HG03139 (cell line): ENCODE measurements at regions not wholly inside any gene's neighbourhood (a gene's known extent, or its start where the extent isn't known, plus 50 kb on each side); places are given as distances from the start of the nearest gene placed in this dataset.

ENCODE experiments used
- ATAC-seq: cut with Tn5 transposase; IDR thresholded peaks from one replicate; pipeline ENCODE4 v1.9.1; 2021; ENCODE audit not compliant: unreplicated experiment

DNA sequence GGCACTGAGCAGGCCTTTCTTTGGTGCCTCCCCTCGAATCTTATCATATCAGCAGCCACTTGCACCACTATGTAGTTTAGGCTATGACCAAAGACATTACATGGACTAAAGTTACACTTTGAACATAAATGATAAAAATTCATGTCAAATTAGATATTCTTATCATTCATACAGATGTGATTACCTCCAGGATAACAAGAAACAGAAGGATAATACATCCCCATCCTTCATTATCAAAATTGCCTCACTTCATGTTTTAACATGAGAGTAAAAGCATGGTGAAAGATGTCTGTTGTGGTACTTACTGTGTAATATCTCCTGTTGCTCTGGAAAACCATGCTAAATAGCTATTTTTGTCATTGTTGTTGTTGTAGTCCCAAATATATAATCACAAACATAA is 230.8 kb upstream of the RND3 start:
- ATAC-seq = no peak

DNA sequence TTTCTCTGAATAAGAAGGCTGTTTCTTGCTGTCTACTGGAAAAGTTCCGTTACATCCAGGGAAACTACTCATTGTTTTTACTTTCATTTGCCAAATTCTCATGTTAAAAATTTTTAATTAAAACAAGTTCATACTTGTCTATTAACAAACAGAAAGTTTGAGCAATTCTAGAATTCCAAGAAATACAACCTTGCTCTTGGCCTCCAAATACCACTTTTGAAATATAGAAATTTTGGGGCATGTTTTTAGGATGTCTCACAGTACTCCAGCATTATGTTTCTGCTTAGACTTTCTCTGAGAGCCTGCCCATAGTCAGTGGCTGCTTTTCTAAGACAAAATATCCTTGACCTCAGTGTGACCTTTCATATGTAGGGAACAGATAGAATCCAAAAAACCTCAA is 228.7 kb upstream of the RND3 start:
- ATAC-seq = no peak

DNA sequence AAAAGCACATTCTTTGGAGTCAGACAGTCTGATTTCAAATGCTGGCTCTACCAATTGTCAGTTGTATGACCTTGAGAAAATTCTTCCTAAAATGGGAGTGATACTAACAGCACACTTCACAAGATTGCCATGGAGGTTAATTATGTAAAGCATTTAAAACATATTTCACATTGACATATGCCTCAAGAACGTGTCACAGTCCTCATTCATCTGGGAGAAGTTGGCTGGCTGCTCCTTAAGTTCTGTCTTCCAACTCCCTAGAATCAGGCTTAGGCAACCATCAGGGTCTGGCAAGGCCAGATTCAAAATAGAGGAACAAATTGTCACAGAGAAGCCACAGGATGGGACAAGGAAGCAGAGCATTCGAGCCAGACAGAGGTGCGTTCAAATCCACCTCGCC is 228.0 kb upstream of the RND3 start:
- no peak for ATAC-seq

DNA sequence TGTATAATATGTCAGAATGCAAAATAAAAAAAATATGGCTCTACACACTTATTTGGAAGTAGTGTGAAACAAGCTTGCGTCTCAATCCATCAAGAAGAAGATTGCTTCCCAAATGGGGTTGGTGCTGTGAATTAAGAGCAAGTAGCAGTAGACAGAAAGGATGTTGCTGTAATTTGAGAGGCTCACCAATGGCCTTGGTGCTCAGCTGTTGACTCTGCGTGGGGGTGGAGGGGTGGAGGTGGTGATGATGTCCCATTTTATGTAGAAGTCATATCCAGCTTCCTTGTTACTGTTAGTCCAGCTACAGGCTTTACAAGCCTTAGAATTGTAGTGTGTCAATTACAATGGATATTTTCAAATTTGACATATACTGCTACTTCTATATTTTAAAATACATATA is 223.4 kb upstream of the RND3 start:
- no peak for ATAC-seq

DNA sequence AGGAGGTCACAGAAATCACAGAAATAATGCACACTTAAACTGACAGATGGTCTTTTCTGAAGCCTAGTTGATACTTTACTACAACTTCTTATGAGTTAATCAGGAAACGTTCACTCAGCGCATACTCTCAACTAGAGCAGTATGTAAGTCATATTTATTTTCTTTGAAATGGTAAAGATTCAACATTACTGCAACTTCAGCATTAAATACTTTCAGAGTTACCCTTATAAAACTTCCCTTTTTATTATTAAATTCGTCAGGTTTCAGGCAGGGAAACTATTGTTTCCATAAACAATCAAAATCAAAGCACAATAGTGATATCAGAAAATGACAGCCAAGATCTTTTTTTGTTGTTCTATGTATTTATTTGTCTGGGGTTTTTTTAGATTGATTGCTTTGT is 222.6 kb upstream of the RND3 start:
- no peak for ATAC-seq

DNA sequence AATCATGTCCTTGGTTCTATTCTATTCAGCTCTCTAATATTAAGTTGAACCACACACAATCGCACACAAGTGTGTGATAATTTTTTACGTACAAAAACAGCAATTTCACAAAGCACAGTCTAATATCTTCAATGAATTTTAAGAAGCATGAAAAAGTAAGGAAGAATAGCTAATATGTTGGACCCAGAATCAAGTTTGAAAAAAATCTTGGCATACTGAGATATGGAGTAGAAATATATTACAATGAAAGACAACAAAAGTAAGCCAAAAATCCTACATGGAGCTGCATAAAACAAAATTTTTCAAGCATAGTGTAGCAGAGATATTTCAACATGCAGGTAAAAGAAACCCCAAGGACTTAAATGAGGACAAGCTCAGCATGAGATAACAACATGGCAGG is 219.1 kb upstream of the RND3 start:
- ATAC-seq = no peak

DNA sequence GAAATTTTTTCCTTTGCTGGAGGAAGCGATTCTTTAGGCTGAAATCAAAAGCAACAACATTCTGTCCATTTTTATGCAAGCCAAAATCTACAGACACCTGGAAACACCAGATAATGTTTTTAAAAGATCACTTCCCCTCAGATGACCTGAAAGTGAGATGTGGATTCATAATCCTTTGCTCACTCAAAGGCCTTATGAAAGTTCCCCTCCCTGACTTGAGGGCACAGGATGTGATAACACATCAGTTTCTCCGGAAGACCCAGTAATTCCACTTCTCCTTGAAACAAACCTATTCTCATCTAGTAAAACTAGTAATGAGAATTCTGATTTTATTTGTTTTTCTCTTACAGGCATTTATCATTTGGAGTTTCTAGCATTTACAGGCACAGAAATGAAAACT is 218.3 kb upstream of the RND3 start:
- no peak for ATAC-seq

DNA sequence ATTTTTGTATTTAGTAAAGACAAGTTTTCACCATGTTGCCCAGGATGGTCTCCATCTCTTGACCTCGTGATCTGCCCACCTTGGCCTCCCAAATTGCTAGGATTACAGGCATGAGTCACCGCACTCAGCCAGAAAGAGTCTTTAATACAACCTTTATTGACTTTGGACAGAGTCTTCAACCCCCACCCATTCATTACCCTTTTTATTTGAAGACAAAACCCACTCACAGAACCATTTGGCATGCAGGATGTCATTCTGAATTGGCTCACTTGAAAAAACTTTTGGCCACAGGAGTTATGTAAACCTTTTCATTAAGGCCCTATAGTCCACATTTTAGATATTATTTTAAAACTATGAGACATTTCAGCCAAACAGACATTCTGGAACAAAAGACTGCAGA is 217.9 kb upstream of the RND3 start:
- no peak for ATAC-seq

DNA sequence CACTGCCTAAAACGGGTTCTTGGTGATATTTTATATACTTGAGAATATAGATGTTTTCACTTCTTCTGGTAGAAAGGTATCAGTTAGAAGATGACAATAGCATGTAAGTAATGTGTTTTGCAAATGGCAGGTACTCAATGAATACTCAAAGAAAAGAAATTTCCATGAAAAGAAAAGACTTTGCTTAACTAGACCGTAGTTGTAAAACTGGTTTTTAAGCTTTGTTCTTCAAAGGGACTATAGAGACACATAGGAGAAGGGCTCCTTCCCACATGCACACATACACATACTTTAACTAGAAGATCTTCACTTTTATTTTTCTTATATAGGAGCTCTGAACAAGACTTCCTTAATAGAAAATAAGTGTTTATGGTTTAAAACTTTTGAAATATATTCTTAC is 215.3 kb upstream of the RND3 start:
- no peak for ATAC-seq

DNA sequence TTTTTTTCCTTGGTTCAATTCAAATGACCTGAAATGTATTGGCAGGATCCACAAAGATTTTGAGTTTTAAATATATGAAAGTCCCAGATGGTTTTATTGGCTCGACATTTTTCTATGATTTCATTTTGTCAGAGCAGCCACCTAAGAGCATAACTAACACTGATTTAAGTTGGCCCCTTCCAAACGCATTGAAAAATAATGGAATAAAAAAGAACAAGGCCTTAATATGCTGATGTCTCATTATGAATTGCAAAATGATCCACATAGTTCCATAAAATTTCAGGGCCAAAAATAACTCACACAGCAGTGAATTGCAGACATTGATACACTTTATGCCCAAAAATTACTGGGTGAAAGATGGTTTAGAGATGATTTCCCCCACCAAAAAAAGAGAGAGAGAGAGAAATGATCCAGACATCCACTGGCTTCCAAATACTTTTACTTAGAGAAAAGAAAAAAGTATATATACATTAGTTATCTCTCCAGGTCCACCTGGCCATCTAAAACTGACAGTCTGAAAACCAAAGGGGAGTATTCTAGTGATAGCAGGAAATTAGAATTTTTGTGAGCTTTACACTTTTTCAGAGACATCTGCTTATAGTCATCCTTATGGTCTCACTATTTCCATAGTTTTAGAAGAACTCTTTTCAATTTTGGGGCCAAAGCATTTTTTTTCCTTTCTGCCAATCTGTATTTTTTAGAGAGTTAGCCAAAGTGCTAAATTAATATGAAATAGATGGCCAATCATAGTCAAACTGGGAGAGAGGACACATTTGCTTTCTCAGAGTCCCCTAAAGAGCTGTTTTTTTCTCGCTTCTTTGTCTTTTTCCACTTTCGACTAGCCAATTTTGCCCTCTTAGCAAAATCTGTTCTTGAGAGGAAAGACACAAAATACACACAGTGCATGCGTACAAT is 213.5 kb upstream of the RND3 start:
- ATAC-seq = no peak

DNA sequence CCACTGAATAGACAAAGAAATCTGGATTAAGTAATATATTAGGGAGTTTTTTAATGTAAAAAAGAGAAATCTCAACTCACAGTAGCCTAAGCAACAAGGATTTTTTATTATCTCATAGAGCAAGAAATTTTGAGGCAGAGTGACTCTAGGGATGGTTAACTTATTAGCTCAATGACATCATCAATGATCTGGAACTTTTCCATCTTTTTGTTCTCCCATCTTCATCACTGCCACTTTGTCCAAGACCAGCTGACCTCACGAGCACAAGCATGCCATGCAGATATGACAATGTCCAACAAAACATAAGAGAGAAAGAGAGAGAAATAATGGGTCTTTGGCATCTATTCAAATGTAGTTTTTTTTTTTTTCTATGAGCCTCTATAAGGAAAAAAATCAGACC is 211.8 kb upstream of the RND3 start:
- ATAC-seq = no peak

DNA sequence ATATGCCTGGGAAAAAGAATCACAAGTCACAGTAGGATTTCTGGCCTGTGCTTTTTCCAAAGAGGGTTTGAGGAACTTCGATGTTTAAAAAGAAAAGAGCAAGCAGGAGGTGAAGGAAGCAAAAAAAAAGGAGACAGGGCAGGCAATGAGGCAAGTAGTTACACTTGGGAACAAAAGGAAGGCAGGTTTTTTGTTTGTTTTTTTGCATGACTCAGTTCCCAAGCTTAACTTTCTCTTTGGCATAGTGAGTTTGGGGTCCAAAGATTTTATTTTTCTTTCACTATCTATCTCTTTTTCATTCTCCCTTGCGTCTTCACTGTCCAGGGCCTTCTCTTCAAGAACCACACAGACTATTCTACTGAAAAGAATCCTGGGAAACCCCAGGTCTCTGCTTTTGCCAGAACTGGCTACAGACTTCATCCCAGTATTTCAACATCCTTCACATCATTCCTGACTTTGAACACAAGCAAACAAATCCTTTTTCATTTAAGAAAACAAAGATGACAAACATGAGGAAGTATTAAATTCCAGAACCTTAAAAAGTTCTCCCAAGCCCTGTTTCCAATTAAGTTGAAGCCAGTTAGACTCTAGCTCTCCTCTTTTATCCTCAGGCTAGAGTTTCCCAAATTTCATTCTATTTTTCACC is 210.7 kb upstream of the RND3 start:
- ATAC-seq = no peak

DNA sequence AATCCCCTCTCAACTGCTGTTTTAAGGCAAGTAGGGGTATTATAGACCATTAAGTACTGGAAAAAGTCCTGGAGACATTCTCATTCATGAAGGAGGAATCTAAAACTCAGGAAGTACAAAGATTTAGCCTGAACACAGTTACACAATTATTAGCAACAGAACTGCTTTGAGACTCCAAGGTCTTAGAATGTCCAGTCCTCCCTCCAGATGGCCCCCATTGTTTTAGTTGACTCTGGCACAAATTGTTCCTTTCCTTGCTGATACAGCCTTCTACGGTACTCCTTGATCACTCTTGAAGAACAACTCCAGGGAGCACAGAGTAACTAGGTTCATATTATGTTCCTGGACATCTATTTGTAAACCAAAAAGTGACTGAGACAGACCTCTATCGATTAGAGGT is 210.1 kb upstream of the RND3 start:
- no peak for ATAC-seq

DNA sequence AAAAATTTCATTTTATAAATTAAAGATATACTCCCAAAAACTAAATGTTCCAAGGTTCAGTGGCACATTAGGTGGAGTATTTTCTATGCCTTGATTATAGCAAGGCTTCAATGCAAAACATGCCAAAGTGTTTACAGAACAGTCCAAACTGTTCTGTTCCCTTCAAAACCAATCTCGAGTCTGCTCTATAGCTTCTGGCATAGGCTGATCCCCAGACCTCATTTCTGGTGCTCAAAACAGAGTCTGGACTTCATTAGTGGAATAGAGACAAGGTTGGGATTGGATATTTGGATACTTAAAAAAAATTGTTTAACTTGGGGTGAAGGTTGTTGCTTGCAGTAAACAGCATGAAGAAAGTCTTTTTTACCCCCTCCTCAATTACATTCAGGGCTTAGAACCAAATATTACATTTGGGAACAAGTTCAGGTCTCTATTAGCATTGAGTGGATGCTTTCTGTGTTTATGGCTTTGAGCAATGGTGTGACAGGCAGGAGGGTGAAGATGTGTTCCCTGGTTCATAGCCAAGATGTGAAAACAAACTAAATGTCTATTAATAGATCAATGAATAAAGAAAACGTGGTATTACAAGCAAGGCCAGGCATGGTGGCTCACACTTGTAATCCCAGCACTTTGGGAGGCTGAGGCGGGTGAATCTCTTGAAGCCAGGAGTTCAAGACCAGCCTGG is 208.1 kb upstream of the RND3 start:
- ATAC-seq = no peak

DNA sequence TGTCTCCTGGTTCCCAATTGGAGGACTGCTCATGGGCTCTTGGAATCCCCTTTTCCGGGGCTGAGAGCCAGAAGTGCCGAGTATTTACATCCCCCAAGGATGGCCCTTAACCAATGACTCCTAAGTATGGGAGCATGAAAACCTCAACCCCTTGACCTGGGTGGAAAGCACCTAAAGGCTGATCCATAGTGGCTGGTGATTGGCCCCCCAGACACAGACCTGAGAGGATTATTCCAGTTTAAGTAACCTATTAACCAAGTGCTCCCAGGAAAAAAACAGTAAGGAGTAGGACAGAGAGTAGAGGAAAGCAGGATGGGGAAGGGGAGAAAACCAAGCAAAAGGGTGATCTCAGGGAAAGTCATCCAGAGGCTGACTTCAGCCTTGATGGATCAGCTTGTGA is 206.1 kb upstream of the RND3 start:
- ATAC-seq = no peak

DNA sequence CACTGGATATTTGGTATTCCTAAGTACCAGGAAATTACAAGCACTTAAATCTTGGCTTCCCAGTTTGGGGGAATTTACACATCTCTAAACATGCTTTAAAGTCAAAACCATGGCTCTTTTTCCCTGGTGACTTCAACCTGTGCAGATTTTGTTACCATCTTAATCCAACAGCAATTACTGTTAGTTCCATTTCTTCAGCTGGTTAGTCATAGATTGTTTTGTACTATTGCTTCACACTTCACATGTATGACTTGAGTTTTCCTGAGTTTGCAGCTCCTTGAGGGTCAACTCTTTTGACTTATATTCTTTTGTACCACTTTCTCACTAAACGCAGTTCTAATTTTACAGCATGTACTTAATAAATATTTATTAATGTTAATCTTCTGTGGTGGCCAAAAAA is 203.4 kb upstream of the RND3 start:
- ATAC-seq = no peak

DNA sequence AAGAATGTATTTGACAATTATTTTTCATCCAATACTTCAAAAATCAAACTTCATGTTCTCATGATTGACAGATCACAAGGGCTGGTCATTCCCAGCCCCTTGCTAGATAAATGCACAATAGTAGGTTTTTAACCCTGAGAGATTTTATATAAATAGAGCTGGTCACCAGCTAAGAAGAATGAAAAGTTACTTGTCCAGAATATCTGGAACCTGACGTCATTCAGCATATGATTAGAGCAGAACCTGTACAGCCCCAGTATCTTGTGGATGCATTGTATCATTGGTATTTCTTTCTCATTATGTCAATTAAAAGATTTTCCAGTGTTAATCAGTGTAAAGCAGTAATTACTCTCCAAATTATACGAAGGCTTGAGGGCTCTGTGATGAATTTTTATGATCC is 202.8 kb upstream of the RND3 start:
- ATAC-seq = no peak

DNA sequence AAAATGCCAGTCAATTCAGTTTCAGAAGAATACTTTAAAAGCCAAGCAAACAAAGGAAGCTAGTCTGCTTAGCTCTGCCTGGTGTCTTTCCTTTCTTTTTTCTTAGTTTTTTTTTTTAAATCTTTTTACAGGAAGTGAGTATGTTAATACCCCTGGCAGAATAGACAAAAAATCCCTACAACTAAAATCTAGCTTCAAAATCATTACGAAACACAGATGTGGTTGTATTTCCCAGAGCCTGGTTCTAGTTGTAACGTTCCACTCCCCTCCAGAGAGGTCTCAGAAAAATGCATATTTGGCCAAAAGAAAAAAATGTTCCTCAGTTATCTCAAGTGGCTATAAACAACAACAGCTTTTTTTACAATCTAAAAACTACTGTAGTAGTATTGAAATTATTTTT is 202.1 kb upstream of the RND3 start:
- no peak for ATAC-seq

DNA sequence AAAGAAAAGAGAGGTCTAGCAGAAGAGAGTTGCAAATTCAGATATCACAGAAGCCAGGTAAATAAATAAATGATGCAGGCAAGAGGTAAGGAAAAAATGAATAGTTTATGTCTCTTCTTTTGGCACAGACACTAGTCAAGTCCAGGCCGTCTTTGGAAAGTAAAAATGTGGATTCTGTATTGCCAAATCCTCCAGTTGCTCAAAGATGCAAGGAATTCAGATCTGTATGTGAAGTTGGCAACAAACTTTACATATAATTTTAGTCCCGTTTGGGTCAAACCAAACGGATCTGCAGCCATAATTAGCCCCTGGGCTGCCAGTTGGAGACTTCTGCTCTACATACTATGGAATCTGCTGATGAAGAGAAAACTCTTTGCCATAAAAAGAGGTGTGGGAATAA is 200.5 kb upstream of the RND3 start:
- no peak for ATAC-seq

DNA sequence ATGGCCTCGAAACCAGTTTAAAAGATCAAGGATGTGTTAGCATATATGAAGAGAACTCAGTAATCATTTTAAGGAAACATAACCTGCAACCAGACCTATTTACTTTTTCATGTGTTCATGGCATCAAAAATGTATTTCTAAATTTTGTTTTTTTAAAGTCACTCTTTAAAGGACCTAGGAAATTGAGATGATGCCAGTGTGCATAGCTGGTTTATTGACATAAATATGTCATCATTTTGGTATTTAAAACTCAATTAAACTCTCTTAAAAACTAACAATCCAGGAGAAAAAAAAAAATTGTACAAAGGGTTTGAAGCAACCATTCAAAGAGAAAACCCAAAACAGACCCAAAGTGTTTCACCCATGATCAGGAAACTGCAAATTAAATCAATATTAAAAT is 198.9 kb upstream of the RND3 start:
- no peak for ATAC-seq

DNA sequence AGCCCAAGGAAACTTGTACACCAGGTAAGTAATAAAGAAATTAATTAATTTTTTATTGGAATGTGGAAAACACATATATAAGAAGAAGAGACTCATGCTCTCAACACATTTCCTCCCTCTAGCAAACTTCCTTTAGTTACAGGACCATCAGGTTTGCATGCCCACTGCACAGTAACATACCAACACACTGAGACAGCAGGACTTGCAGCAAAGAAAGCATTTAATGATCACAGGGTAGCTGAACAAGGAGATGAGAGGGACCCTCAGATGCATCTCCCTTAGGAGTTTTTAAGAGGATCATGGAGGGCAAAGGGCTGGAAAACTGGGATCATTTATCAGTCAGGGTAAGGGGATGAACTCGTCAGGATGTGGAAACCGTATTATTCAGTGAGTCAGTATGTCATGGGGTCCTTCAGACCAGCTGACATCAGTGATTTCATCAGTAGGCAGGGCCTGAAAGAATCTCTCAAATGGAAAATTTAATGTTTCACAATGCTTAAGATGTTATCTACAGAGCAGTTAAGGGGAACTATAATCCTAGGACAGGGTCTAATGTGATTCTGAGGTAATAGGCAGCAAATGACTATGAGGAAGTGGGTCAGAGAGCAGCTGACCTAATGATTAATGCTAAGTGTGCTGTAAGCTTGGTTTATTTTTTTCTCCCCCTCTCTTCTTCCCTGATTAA is 193.8 kb upstream of the RND3 start:
- ATAC-seq = no peak
